ENCODE measurements at regions not wholly inside any gene's neighbourhood (a gene's known extent, or its start where the extent isn't known, plus 50 kb on each side); places are given as distances from the start of the nearest gene placed in this dataset.

DNA sequence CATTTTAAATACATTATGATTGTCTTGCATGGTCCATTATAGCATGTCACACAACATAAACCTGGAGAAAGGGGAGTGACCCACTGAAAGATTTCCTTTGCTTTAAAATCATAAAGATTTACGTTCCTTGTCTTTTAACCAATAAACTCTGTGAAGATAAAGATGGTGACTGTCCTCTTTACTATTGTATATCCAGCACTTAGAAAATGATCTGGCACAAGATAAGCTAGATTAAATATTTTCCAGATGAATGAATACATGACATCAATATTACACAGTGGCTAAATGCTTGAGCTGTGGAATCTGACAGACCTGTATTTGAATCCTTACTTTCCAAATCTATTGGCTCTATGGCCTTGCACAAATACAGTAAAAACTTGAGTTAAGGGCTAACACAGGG is 938.4 kb downstream of the SORCS1 start:
- TF ChIP-seq, protein P1, sequence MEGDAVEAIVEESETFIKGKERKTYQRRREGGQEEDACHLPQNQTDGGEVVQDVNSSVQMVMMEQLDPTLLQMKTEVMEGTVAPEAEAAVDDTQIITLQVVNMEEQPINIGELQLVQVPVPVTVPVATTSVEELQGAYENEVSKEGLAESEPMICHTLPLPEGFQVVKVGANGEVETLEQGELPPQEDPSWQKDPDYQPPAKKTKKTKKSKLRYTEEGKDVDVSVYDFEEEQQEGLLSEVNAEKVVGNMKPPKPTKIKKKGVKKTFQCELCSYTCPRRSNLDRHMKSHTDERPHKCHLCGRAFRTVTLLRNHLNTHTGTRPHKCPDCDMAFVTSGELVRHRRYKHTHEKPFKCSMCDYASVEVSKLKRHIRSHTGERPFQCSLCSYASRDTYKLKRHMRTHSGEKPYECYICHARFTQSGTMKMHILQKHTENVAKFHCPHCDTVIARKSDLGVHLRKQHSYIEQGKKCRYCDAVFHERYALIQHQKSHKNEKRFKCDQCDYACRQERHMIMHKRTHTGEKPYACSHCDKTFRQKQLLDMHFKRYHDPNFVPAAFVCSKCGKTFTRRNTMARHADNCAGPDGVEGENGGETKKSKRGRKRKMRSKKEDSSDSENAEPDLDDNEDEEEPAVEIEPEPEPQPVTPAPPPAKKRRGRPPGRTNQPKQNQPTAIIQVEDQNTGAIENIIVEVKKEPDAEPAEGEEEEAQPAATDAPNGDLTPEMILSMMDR (IDR thresholded peaks at IDR 0.05 in 8 of 11, conservative IDR thresholded peaks at IDR 0.05 in 3 of 11): no peak
- no peak for TF ChIP-seq POLR2AphosphoS5 (IDR thresholded peaks at IDR 0.05)
- no peak for TF ChIP-seq POLR2A (IDR thresholded peaks at IDR 0.05)

Measured in spleen (tissue), 7 donors.